HepG2 (cell line): ENCODE measurements at regions not wholly inside any gene's neighbourhood (a gene's known extent, or its start where the extent isn't known, plus 50 kb on each side); places are given as distances from the start of the nearest gene placed in this dataset.

Experiments used
- AKAP8 ChIP-seq: sonication (generic); formaldehyde crosslinking; IDR thresholded peaks from 2 replicates; pipeline ENCODE4 v1.5.1; 2020; ENCODE audit warnings: mild to moderate bottlenecking, missing genetic modification reagents
- CTCF ChIP-seq: sonication (generic); formaldehyde crosslinking; IDR thresholded peaks from 2 replicates; pipeline ENCODE4 v1.5.0; 2020; ENCODE audit warnings: mild to moderate bottlenecking, missing genetic modification reagents, moderate library complexity
- HDAC2 ChIP-seq: sonication (generic); formaldehyde crosslinking; IDR thresholded peaks from 2 replicates; pipeline ENCODE4 v1.4.0; 2020; ENCODE audit warnings: missing genetic modification reagents
- ZBTB43 ChIP-seq: sonication (generic); formaldehyde crosslinking; conservative IDR thresholded peaks from 2 replicates; pipeline ENCODE4 v1.4.0; 2020; ENCODE audit warnings: missing genetic modification reagents
- ZNF354B ChIP-seq: sonication (generic); formaldehyde crosslinking; IDR thresholded peaks from 2 replicates; pipeline ENCODE4 v1.8.0; 2022; ENCODE audit warnings: mild to moderate bottlenecking, missing genetic modification reagents

- TF ChIP-seq AKAP8 (CRISPR knock-in tag) (no peak), ZBTB43 (CRISPR knock-in tag) (no peak), HDAC2 (no peak), ZNF354B (CRISPR knock-in tag) (no peak), CTCF (no peak)
Observed at GRCh38 chr10:130962240-130963051, 349.1 kb downstream of the TCERG1L start.
